Heart right ventricle (tissue), 16 donors: ENCODE measurements at regions not wholly inside any gene's neighbourhood (a gene's known extent, or its start where the extent isn't known, plus 50 kb on each side); places are given as distances from the start of the nearest gene placed in this dataset.

ENCODE experiments used
- ATAC-seq, 8 donors: fragments of 200-7000 bp; cut with Tn5 transposase; one replicate each; pipeline ENCODE4 v1.9.1; 2020; ENCODE audit warnings: mild to moderate bottlenecking in 8 of 8, moderate library complexity in 8 of 8, moderate number of reproducible peaks in 1 of 8
- DNase-seq, 2 donors: peaks; one replicate each; pipeline ENCODE4 v3.0.0-alpha.2; 2020
- H3K27ac ChIP-seq, 10 donors: fragments of 200-600 bp; sonication (generic) in 2 of 10; one replicate each; pipeline versions ENCODE4 v1.5.0 to v1.8.0; 2020 to 2022; ENCODE audit warnings: mild to moderate bottlenecking in 3 of 10
- H3K27me3 ChIP-seq, 7 donors: fragments of 200-600 bp; one replicate each; pipeline ENCODE4 v1.8.0; 2021 to 2022; ENCODE audit warnings: mild to moderate bottlenecking in 2 of 7
- H3K36me3 ChIP-seq, 9 donors: fragments of 200-600 bp; sonication (generic) in 1 of 9; one replicate each; pipeline versions ENCODE4 v1.5.0 to v1.8.0; 2020 to 2022; ENCODE audit warnings: mild to moderate bottlenecking in 2 of 9
- H3K4me1 ChIP-seq, 9 donors: fragments of 200-600 bp; sonication (generic) in 1 of 9; one replicate each; pipeline versions ENCODE4 v1.5.0 to v1.8.0; 2020 to 2022; ENCODE audit warnings: mild to moderate bottlenecking in 4 of 9
- H3K4me3 ChIP-seq, 10 donors: fragments of 200-600 bp; sonication (generic) in 2 of 10; one replicate each; pipeline versions ENCODE4 v1.5.0 to v1.8.0; 2020 to 2022; ENCODE audit warnings: mild to moderate bottlenecking in 7 of 10, moderate library complexity in 2 of 10
- H3K9me3 ChIP-seq, 11 donors: fragments of 200-600 bp in 10 of 11; sonication (generic) in 2 of 11; one replicate each; pipeline versions ENCODE4 v1.5.0 to v1.8.0; 2013 to 2022; ENCODE audit warnings: mild to moderate bottlenecking in 2 of 11, control low read depth in 1 of 11, moderate library complexity in 1 of 11
- CTCF ChIP-seq, 9 donors: fragments of 200-600 bp; sonication (generic) in 2 of 9; IDR thresholded peaks; one replicate each; pipeline versions ENCODE4 v1.5.0 to v1.8.0; 2021 to 2022; ENCODE audit warnings: antibody characterized with exemption in 9 of 9, mild to moderate bottlenecking in 5 of 9, moderate library complexity in 1 of 9
- WGBS, 2 donors: extraction: QIAGEN DNeasy Blood & Tissue Kit; methylation state at CpG; one replicate each; pipeline ENCODE4 v1.1.7; 2013; ENCODE audit warnings: inconsistent platforms in 1 of 2; 5-methylcytosine and 5-hydroxymethylcytosine counted together
- intact Hi-C, 10 donors: fragments of 100-400 bp; cut with DNase I; formaldehyde crosslinking; loops; one replicate each; pipeline versions ENCODE4 v1.11.1 to v1.14.2; 2022
- donor health status: Arrhythmogenic right ventricular cardiomyopathy.
- donor health status: ischemic (EF 13 %, LVEDD 7.1; RV severe dilation, severe dysfunction).
- donor health status: healthy with polysubstance abuse.
- donor health status: DM: no; HTN: yes; CAD: no.
- donor health status: DM: no; HTN: no; CAD: no.
- donor health status: ischemic (EF 25% LVEDD 6.9; RV normal size, moderate dysfunction).
- donor health status: ischemic (EF 25% LVEDD 5.7; RV mildly dilated, moderate dysfunction).
- donor health status: healthy.
- donor health status: DM: yes; HTN: yes; CAD: no.
- donor health status: Ischemic cardiomyopathy.
- donor health status: ischemic (EF 35%, LVEDD 5.7; RV mildly dilated, moderate dysfunction).
- donor health status: nonischemic (EF 11% LVEDD 7.7; RV severe dilation, severe dysfunction).
- donor health status: DM: yes; HTN: yes; CAD: no.
- donor health status: PGD.
- donor health status: ischemic (EF 29% LVEDD 5.4; RV normal size, mild dysfunction).
- donor health status: nonischemic (EF 23%, LVEDD 6.1; RV moderate dilation, normal function).

GRCh38 chr1:220974431-220974830 lies 95.2 kb downstream of the HLX start:
- H3K9me3 ChIP-seq = peaks cover 0 to 18% (median 0%) of the 10 kb centered on the region in 11 donors
- 62 to 73% methylated on average over 1 of the region's 1 CpG for WGBS, 2 donors
- no peaks in the 10 kb centered on the region for H3K27me3 ChIP-seq
- no peak for TF ChIP-seq CTCF (IDR thresholded peaks at IDR 0.05)
- no peaks in the 10 kb centered on the region for H3K36me3 ChIP-seq
- intact Hi-C loops = no loop called here
- DNase-seq (no peak), ATAC-seq (no peak)
- no peak overlapping the region for H3K4me3 ChIP-seq
- no peak overlapping the region for H3K27ac ChIP-seq
- peaks cover 0 to 10% (median 0%) of the 10 kb centered on the region in 9 donors for H3K4me1 ChIP-seq

- H3K27ac ChIP-seq = no peak overlapping the region
- no peaks in the 10 kb centered on the region for H3K36me3 ChIP-seq
- H3K4me3 ChIP-seq = no peak overlapping the region
- WGBS, 2 donors = 39 to 40% methylated on average over 3 of the region's 3 CpGs
- H3K9me3 ChIP-seq = peaks cover 0 to 12% (median 0%) of the 10 kb centered on the region in 11 donors
- H3K27me3 ChIP-seq = no peaks in the 10 kb centered on the region
- ATAC-seq (no peak), DNase-seq (no peak)
- no peaks in the 10 kb centered on the region for H3K4me1 ChIP-seq
- TF ChIP-seq CTCF (IDR thresholded peaks at IDR 0.05) = no peak
- intact Hi-C loops = no loop called here
These were observed 97.1 kb downstream of the HLX start for GRCh38 chr1:220976390-220976789.

- Histone ChIP-seq H3K36me3 (no peaks in the 10 kb centered on the region), H3K27me3 (no peaks in the 10 kb centered on the region)
- 82 to 84% methylated on average over 3 of the region's 3 CpGs for WGBS, 2 donors
These were observed 100.1 kb downstream of the HLX start for GRCh38 chr1:220979371-220979770.

GRCh38 chr1:220982686-220983085 lies 103.4 kb downstream of the HLX start:
- Histone ChIP-seq H3K27me3 (peaks cover 0 to 7% (median 0%) of the 10 kb centered on the region in 7 donors), H3K4me1 (peaks cover 0 to 12% (median 0%) of the 10 kb centered on the region in 9 donors), H3K4me3 (no peak overlapping the region), H3K27ac (no peak overlapping the region), H3K9me3 (peaks cover 0 to under 1% (median 0%) of the 10 kb centered on the region in 11 donors), H3K36me3 (no peaks in the 10 kb centered on the region)
- TF ChIP-seq CTCF (IDR thresholded peaks at IDR 0.05) = no peak
- ATAC-seq = no peak
- intact Hi-C loops = no loop called here
- DNase-seq = no peak
- 48 to 54% methylated on average over 10 of the region's 10 CpGs for WGBS, 2 donors

More at GRCh38 chr1:220979371-220979770, 100.1 kb downstream of the HLX start:
- intact Hi-C loops = no loop called here
- TF ChIP-seq CTCF (IDR thresholded peaks at IDR 0.05) = no peak
- no peaks in the 10 kb centered on the region for H3K9me3 ChIP-seq
- H3K27ac ChIP-seq = no peak overlapping the region
- DNase-seq = no peak
- ATAC-seq = no peak
- no peak overlapping the region for H3K4me3 ChIP-seq
- H3K4me1 ChIP-seq = peaks cover 0 to 12% (median 0%) of the 10 kb centered on the region in 9 donors
